ENCODE measurements at regions not wholly inside any gene's neighbourhood (a gene's known extent, or its start where the extent isn't known, plus 50 kb on each side); places are given as distances from the start of the nearest gene placed in this dataset.

GRCh38 chr5:51661646-51662265 lies 278.5 kb downstream of the ISL1 start:
- in situ Hi-C loops (cut with HindIII; ENCODE audit: low pct_unique_long_range_greater_than_20kb, low sequenced_read_pairs) = no loop called here
- Histone ChIP-seq H3K4me3 (ENCODE audit: low read depth in 2 of 2, low read length in 2 of 2) (no peak overlapping the region), H3K27me3 (ENCODE audit: control insufficient read depth, insufficient read depth, low read length) (no peaks in the 10 kb centered on the region), H3K36me3 (ENCODE audit: control insufficient read depth, insufficient read depth, low read length) (no peaks in the 10 kb centered on the region), H3K9me3 (ENCODE audit: control insufficient read depth, insufficient read depth, low read depth, low read length) (no peaks in the 10 kb centered on the region; the same call in 1 of the 2 replicates), H3K4me1 (ENCODE audit: control insufficient read depth, insufficient read depth, low read length) (no peaks in the 10 kb centered on the region), H3K27ac (ENCODE audit: low read length) (no peak overlapping the region)
- ChIA-PET POLR2A (no interaction called here), CTCF (no interaction called here)
- BruUV-seq (replicated peaks) = no TSS peak
- TF ChIP-seq REST (IDR thresholded peaks at IDR 0.05; ENCODE audit: insufficient read depth in 1 of 2, low read depth in 2 of 2, low read length in 1 of 2) = no peak
- no peak for TF ChIP-seq POLR2AphosphoS5 (IDR thresholded peaks at IDR 0.05; ENCODE audit: low read depth, low read length)
- TF ChIP-seq TCF7L2 (IDR thresholded peaks at IDR 0.05; ENCODE audit: low read depth, low read length) = no peak
- TF ChIP-seq CTCF (IDR thresholded peaks at IDR 0.05) = no peak
- no peak for TF ChIP-seq SIN3A (IDR thresholded peaks at IDR 0.05; ENCODE audit: borderline replicate concordance, insufficient read depth, low read depth, low read length)
- ATAC-seq (no peak), DNase-seq (ENCODE audit: low read depth, low spot score) (no peak)
- intact Hi-C loops (cut with micrococcal nuclease; ENCODE audit: unreplicated experiment) = no loop called here

GRCh38 chr5:51664491-51665250 lies 281.4 kb downstream of the ISL1 start:
- Histone ChIP-seq H3K4me1 (ENCODE audit: control insufficient read depth, insufficient read depth, low read length) (no peaks in the 10 kb centered on the region), H3K27me3 (ENCODE audit: control insufficient read depth, insufficient read depth, low read length) (no peaks in the 10 kb centered on the region), H3K27ac (ENCODE audit: low read length) (no peak overlapping the region), H3K36me3 (ENCODE audit: control insufficient read depth, insufficient read depth, low read length) (no peaks in the 10 kb centered on the region), H3K9me3 (ENCODE audit: control insufficient read depth, insufficient read depth, low read depth, low read length) (no peaks in the 10 kb centered on the region; the same call in 1 of the 2 replicates), H3K4me3 (ENCODE audit: low read depth in 2 of 2, low read length in 2 of 2) (no peak overlapping the region)
- in situ Hi-C loops (cut with HindIII; ENCODE audit: low pct_unique_long_range_greater_than_20kb, low sequenced_read_pairs) (no loop called here), intact Hi-C loops (cut with micrococcal nuclease; ENCODE audit: unreplicated experiment) (no loop called here)
- no peak for ATAC-seq
- TF ChIP-seq TCF7L2 (IDR thresholded peaks at IDR 0.05; ENCODE audit: low read depth, low read length) (no peak), REST (IDR thresholded peaks at IDR 0.05; ENCODE audit: insufficient read depth in 1 of 2, low read depth in 2 of 2, low read length in 1 of 2) (no peak)
- POLR2A ChIA-PET = interaction anchor here (0.7 kb wide), 1 partner anchor 33 kb away, joined by 5 read pairs; no protein-coding TSS in a partner anchor
- no peak for DNase-seq (ENCODE audit: low read depth, low spot score)
- no TSS peak for BruUV-seq (replicated peaks)
- CTCF ChIA-PET = no interaction called here

Data from Panc1 (cell line).